Chondrocyte (in vitro differentiated cells): ENCODE measurements at regions not wholly inside any gene's neighbourhood (a gene's known extent, or its start where the extent isn't known, plus 50 kb on each side); places are given as distances from the start of the nearest gene placed in this dataset.

Source experiments
- DNase-seq: peaks from one replicate; pipeline ENCODE4 v3.0.0; 2021; ENCODE audit warnings: mixed read lengths, low spot score
- H3K27ac Mint-ChIP-seq: one replicate; pipeline ENCODE4 v1.8.0; 2021; ENCODE audit warnings: mild to moderate bottlenecking, moderate library complexity, mixed read lengths; ENCODE audit not compliant: unreplicated experiment
- H3K27me3 Mint-ChIP-seq: 2 replicates; pipeline ENCODE4 v1.8.0; 2021; ENCODE audit warnings: low read depth, mixed read lengths
- H3K36me3 Mint-ChIP-seq: 2 replicates; pipeline ENCODE4 v1.8.0; 2021; ENCODE audit warnings: low read depth, mixed read lengths
- H3K4me1 Mint-ChIP-seq: 2 replicates; pipeline ENCODE4 v1.8.0; 2021; ENCODE audit warnings: low read depth, mild to moderate bottlenecking, mixed read lengths
- H3K4me3 Mint-ChIP-seq: one replicate; pipeline ENCODE4 v1.8.0; 2021; ENCODE audit warnings: mild to moderate bottlenecking, moderate library complexity, mixed read lengths; ENCODE audit not compliant: unreplicated experiment
- H3K9me3 Mint-ChIP-seq: 2 replicates; pipeline ENCODE4 v1.8.0; 2021; ENCODE audit warnings: low read depth, mixed read lengths
- CTCF ChIP-seq: fragments of 200-600 bp; sonication (generic); IDR thresholded peaks from 2 replicates; pipeline ENCODE4 v1.5.0; 2021; ENCODE audit warnings: antibody characterized with exemption, mild to moderate bottlenecking, moderate library complexity

DNA sequence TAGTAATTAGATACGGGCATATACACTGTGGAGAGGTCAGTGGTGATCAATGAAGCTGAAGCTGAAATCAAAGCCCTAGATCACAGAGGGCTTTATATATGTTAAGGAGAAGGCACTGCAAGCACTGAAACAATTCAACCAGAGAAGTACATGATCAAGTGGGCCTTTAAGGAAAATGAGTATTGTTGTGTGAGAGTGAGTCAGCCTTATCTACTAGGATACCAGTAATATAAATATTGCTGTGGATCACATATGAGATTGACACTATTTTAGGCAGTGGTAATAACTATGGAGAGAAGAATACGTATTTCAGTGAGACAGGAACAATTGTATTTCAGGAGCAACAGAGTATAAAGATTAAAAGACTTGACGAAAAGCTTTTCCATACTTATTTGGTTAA lies 1172.2 kb upstream of the GJE1 start:
- peaks cover 3% of the 10 kb centered on the region for H3K4me1 Mint-ChIP-seq
- no peak for DNase-seq

GRCh38 chr6:140957386-140957785 lies 1175.3 kb upstream of the GJE1 start:
- H3K27me3 Mint-ChIP-seq, result no peaks in the 10 kb centered on the region

More for the DNA sequence above, 1172.2 kb upstream of the GJE1 start:
- no peak overlapping the region for H3K27ac Mint-ChIP-seq
- H3K27me3 Mint-ChIP-seq, result no peaks in the 10 kb centered on the region
- no peak for TF ChIP-seq CTCF
- no peak overlapping the region for H3K4me3 Mint-ChIP-seq
- peaks cover 9% of the 10 kb centered on the region for H3K9me3 Mint-ChIP-seq
- H3K36me3 Mint-ChIP-seq, result no peaks in the 10 kb centered on the region

GRCh38 chr6:140956571-140957369 lies 1176.0 kb upstream of the GJE1 start:
- no peak overlapping the region for H3K27ac Mint-ChIP-seq
- no peak for TF ChIP-seq CTCF
- H3K36me3 Mint-ChIP-seq, result no peaks in the 10 kb centered on the region
- H3K27me3 Mint-ChIP-seq, result no peaks in the 10 kb centered on the region
- peaks cover 3% of the 10 kb centered on the region for H3K4me1 Mint-ChIP-seq
- H3K4me3 Mint-ChIP-seq, result no peak overlapping the region
- peaks cover 6% of the 10 kb centered on the region for H3K9me3 Mint-ChIP-seq
- no peak for DNase-seq

More at GRCh38 chr6:140957386-140957785, 1175.3 kb upstream of the GJE1 start:
- no peak for DNase-seq
- TF ChIP-seq CTCF, result no peak
- peaks cover 6% of the 10 kb centered on the region for H3K9me3 Mint-ChIP-seq
- H3K4me1 Mint-ChIP-seq, result peaks cover 3% of the 10 kb centered on the region
- no peaks in the 10 kb centered on the region for H3K36me3 Mint-ChIP-seq
- no peak overlapping the region for H3K4me3 Mint-ChIP-seq
- no peak overlapping the region for H3K27ac Mint-ChIP-seq

DNA sequence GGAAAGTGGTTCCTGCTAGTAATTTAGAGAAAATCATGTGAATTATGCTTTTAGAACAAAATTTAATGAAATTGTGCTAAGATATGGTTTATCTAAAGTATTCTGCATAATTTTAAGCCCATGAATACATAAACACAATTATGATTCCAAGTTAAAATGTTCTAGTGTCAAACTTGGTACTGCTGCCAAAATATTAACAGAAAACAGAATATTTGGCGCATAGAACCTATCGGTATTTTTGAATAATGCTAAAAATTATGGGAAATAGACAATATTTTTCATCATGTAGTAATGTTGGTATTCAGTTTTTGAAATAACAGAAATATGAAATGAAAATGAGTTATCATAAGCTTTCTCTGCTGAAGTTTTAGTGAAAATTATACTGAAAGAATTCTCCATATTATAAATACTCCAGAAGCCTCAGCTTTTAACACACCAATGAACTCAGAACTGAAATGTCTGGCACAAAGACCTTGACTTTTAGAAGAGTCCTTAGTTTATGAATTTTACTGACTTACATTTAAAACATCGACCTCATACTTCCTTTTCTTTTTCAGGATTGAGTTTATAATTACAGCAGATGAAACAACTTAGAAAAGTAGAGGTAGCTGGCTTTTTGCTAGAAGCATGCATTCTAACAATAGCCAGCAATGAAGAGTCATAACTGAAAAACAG lies 1192.3 kb upstream of the GJE1 start:
- H3K27ac Mint-ChIP-seq, result no peak overlapping the region
- no peak overlapping the region for H3K4me3 Mint-ChIP-seq
- no peak for TF ChIP-seq CTCF
- DNase-seq, result no peak
- H3K36me3 Mint-ChIP-seq, result peaks cover 3% of the 10 kb centered on the region
- H3K9me3 Mint-ChIP-seq, result peaks cover 10% of the 10 kb centered on the region
- no peaks in the 10 kb centered on the region for H3K4me1 Mint-ChIP-seq
- no peaks in the 10 kb centered on the region for H3K27me3 Mint-ChIP-seq

DNA sequence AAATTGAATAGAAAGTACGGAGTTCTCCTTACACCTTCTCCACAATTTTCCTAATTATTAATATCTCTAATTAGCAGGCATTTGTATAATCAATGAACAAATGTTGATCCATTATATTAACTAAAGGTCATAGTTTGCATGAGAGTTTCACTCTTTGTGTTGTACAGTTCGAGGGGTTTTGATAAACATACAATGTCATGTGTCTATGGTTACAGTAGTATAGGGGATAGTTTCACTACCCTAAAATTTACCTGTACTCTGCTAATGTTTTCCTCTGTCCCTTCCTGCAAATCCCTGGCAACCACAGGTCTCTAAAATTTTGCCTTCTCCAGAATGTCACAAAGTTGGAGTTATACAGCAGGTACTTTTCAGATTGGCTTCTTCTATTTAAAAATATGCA lies 1199.8 kb upstream of the GJE1 start:
- H3K27me3 Mint-ChIP-seq, result no peaks in the 10 kb centered on the region
- no peaks in the 10 kb centered on the region for H3K4me1 Mint-ChIP-seq
- H3K27ac Mint-ChIP-seq, result no peak overlapping the region
- no peak for DNase-seq
- H3K36me3 Mint-ChIP-seq, result no peaks in the 10 kb centered on the region
- TF ChIP-seq CTCF, result no peak
- H3K4me3 Mint-ChIP-seq, result no peak overlapping the region
- H3K9me3 Mint-ChIP-seq, result peaks cover 8% of the 10 kb centered on the region
